ENCODE measurements at regions not wholly inside any gene's neighbourhood (a gene's known extent, or its start where the extent isn't known, plus 50 kb on each side); places are given as distances from the start of the nearest gene placed in this dataset.

GRCh38 chr10:33565231-33565630 is 230.8 kb upstream of the NRP1 start:
- TF ChIP-seq TAF1 (IDR thresholded peaks at IDR 0.05; ENCODE audit: borderline replicate concordance, insufficient read depth, low read length): no peak
- no peak for TF ChIP-seq REST (IDR thresholded peaks at IDR 0.05; ENCODE audit: insufficient read depth in 1 of 2, low read depth in 2 of 2, low read length in 2 of 2)
- TF ChIP-seq FOXP2 (optimal IDR thresholded peaks at IDR 0.05; ENCODE audit: borderline replicate concordance, extremely low read depth, extremely low read length, insufficient read depth): no peak
- TF ChIP-seq SIN3A (IDR thresholded peaks at IDR 0.05; ENCODE audit: borderline replicate concordance, insufficient read depth, low read length): no peak

Measured in PFSK-1 (cell line).